ENCODE measurements at regions not wholly inside any gene's neighbourhood (a gene's known extent, or its start where the extent isn't known, plus 50 kb on each side); places are given as distances from the start of the nearest gene placed in this dataset.

- TF ChIP-seq POLR2A (IDR thresholded peaks at IDR 0.05): no peak
- TF ChIP-seq, protein P1, sequence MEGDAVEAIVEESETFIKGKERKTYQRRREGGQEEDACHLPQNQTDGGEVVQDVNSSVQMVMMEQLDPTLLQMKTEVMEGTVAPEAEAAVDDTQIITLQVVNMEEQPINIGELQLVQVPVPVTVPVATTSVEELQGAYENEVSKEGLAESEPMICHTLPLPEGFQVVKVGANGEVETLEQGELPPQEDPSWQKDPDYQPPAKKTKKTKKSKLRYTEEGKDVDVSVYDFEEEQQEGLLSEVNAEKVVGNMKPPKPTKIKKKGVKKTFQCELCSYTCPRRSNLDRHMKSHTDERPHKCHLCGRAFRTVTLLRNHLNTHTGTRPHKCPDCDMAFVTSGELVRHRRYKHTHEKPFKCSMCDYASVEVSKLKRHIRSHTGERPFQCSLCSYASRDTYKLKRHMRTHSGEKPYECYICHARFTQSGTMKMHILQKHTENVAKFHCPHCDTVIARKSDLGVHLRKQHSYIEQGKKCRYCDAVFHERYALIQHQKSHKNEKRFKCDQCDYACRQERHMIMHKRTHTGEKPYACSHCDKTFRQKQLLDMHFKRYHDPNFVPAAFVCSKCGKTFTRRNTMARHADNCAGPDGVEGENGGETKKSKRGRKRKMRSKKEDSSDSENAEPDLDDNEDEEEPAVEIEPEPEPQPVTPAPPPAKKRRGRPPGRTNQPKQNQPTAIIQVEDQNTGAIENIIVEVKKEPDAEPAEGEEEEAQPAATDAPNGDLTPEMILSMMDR (IDR thresholded peaks at IDR 0.05): no peak
- TF ChIP-seq POLR2AphosphoS5 (IDR thresholded peaks at IDR 0.05): no peak
- no peak for TF ChIP-seq EP300 (IDR thresholded peaks at IDR 0.05; ENCODE audit: low read depth)
- Histone ChIP-seq H3K27me3 (no peaks in the 10 kb centered on the region), H3K4me3 (no peak overlapping the region), H3K27ac (peak overlapping the region in 2 of 4 donors; percentile 12 to 20), H3K4me1 (peaks cover 6 to 52% (median 32%) of the 10 kb centered on the region in 4 donors), H3K9me3 (no peaks in the 10 kb centered on the region), H3K36me3 (no peaks in the 10 kb centered on the region)
- 56 to 74% methylated on average over 2 to 6 of the region's 6 CpGs for WGBS, 2 donors (ENCODE audit: low coverage in 1 of 2)
- in situ Hi-C loops (cut with MboI; ENCODE audit: low pct_ligation_motif_present in 1 of 4, low pct_unique_long_range_greater_than_20kb in 1 of 4, low sequenced_read_pairs in 3 of 4): no loop called here
- no peak for DNase-seq
- intact Hi-C loops (cut with DNase I; ENCODE audit: low total_unique reads): no loop called here
Observed at GRCh38 chr4:38233727-38234480, 273.7 kb downstream of the PTTG2 start.

DNA sequence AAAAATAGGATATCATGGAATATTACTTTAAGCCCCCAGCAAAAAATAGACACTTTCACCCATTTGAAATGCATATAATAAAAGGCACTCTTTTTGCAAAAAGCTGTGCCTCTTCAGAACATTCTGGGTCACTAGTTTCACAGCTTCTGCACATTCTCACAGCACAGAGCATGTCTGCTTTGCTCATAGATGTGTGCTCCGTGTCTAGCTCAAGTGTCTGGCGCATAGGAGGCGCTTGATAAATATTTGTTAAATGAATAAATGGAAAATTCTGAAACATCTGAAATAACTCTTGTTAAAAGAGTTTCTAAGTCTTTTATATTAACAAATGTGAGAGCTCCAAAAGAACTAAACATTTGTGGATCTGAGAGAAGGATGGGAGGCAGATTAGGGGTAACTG, 275.2 kb downstream of the PTTG2 start:
- WGBS, 2 donors (ENCODE audit: low coverage in 1 of 2): 47 to 70% methylated on average over 3 of the region's 3 CpGs
- DNase-seq: no peak
- intact Hi-C loops (cut with DNase I; ENCODE audit: low total_unique reads): no loop called here
- H3K36me3 ChIP-seq: no peaks in the 10 kb centered on the region
- no peak for TF ChIP-seq POLR2AphosphoS5 (IDR thresholded peaks at IDR 0.05)
- TF ChIP-seq POLR2A (IDR thresholded peaks at IDR 0.05): no peak
- TF ChIP-seq, protein P1 (IDR thresholded peaks at IDR 0.05): no peak
- TF ChIP-seq EP300 (IDR thresholded peaks at IDR 0.05; ENCODE audit: low read depth): no peak
- H3K27ac ChIP-seq: peak overlapping the region in 2 of 4 donors; percentile 18
- in situ Hi-C loops (cut with MboI; ENCODE audit: low pct_ligation_motif_present in 1 of 4, low pct_unique_long_range_greater_than_20kb in 1 of 4, low sequenced_read_pairs in 3 of 4): no loop called here
- no peaks in the 10 kb centered on the region for H3K27me3 ChIP-seq
- H3K4me3 ChIP-seq: no peak overlapping the region
- no peaks in the 10 kb centered on the region for H3K9me3 ChIP-seq
- peaks cover 6 to 38% (median 18%) of the 10 kb centered on the region in 4 donors for H3K4me1 ChIP-seq

- no peak for TF ChIP-seq POLR2A (IDR thresholded peaks at IDR 0.05)
- TF ChIP-seq EP300 (IDR thresholded peaks at IDR 0.05; ENCODE audit: low read depth): no peak
- TF ChIP-seq POLR2AphosphoS5 (IDR thresholded peaks at IDR 0.05): no peak
- TF ChIP-seq, protein P1 (IDR thresholded peaks at IDR 0.05): no peak
- DNase-seq: no peak
- Histone ChIP-seq H3K36me3 (no peaks in the 10 kb centered on the region), H3K27ac (peak overlapping the region in 3 of 4 donors; percentile 3 to 18 (median 18)), H3K27me3 (no peaks in the 10 kb centered on the region), H3K9me3 (no peaks in the 10 kb centered on the region), H3K4me3 (no peak overlapping the region), H3K4me1 (peaks cover 2 to 32% (median 12%) of the 10 kb centered on the region in 4 donors)
- intact Hi-C loops (cut with DNase I; ENCODE audit: low total_unique reads): no loop called here
- WGBS, 2 donors (ENCODE audit: low coverage in 1 of 2): 83 to 88% methylated on average over 4 to 8 of the region's 8 CpGs
- in situ Hi-C loops (cut with MboI; ENCODE audit: low pct_ligation_motif_present in 1 of 4, low pct_unique_long_range_greater_than_20kb in 1 of 4, low sequenced_read_pairs in 3 of 4): no loop called here
Observed at GRCh38 chr4:38236003-38236402, 275.8 kb downstream of the PTTG2 start.

- in situ Hi-C loops (cut with MboI; ENCODE audit: low pct_ligation_motif_present in 1 of 4, low pct_unique_long_range_greater_than_20kb in 1 of 4, low sequenced_read_pairs in 3 of 4): no loop called here
Observed at GRCh38 chr4:38236503-38236902, 276.3 kb downstream of the PTTG2 start.

More at GRCh38 chr4:38236503-38236902, 276.3 kb downstream of the PTTG2 start:
- WGBS, 2 donors (ENCODE audit: low coverage in 1 of 2): 90% methylated on average over 3 of the region's 3 CpGs; no CpG with 5 or more reads in 1 of the 2 donors
- TF ChIP-seq, protein P1 (IDR thresholded peaks at IDR 0.05): no peak
- TF ChIP-seq POLR2AphosphoS5 (IDR thresholded peaks at IDR 0.05) (no peak), EP300 (IDR thresholded peaks at IDR 0.05; ENCODE audit: low read depth) (no peak), POLR2A (IDR thresholded peaks at IDR 0.05) (no peak)
- Histone ChIP-seq H3K36me3 (no peaks in the 10 kb centered on the region), H3K27me3 (no peaks in the 10 kb centered on the region), H3K4me1 (peaks cover 0 to 27% (median 7%) of the 10 kb centered on the region in 4 donors), H3K4me3 (no peak overlapping the region), H3K27ac (peak overlapping the region in 1 of 4 donors; percentile 18), H3K9me3 (no peaks in the 10 kb centered on the region)
- intact Hi-C loops (cut with DNase I; ENCODE audit: low total_unique reads): no loop called here
- DNase-seq: no peak
